ENCODE measurements at regions not wholly inside any gene's neighbourhood (a gene's known extent, or its start where the extent isn't known, plus 50 kb on each side); places are given as distances from the start of the nearest gene placed in this dataset.
"Not testable (repeated sequence)": the region's sequence is repeated elsewhere in the genome, so short reads cannot be mapped to it uniquely, and the experiment has no call there.

DNA sequence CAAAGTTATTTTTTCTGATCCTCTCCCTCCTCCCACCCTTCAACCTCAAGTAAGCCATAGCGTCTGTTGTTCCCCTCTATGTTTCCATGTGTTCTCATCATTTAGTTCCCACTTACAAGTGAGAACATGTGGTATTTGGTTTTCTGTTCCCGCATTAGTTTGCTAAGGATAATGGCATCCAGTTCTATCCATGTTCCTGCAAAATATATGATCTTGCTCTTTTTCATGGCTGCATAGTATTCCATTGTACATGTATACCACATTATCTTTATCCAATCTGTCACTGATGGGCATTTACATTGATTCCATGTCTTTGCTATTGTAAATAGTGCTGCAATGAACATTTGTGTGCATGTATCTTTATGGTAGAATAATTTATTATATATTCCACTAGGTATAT is 252.0 kb upstream of the ACVR2A start:
- TF ChIP-seq, protein P1, sequence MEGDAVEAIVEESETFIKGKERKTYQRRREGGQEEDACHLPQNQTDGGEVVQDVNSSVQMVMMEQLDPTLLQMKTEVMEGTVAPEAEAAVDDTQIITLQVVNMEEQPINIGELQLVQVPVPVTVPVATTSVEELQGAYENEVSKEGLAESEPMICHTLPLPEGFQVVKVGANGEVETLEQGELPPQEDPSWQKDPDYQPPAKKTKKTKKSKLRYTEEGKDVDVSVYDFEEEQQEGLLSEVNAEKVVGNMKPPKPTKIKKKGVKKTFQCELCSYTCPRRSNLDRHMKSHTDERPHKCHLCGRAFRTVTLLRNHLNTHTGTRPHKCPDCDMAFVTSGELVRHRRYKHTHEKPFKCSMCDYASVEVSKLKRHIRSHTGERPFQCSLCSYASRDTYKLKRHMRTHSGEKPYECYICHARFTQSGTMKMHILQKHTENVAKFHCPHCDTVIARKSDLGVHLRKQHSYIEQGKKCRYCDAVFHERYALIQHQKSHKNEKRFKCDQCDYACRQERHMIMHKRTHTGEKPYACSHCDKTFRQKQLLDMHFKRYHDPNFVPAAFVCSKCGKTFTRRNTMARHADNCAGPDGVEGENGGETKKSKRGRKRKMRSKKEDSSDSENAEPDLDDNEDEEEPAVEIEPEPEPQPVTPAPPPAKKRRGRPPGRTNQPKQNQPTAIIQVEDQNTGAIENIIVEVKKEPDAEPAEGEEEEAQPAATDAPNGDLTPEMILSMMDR (IDR thresholded peaks at IDR 0.05): not testable (repeated sequence)
- not testable (repeated sequence) for TF ChIP-seq POLR2A, EP300 (IDR thresholded peaks at IDR 0.05)
